SH-SY5Y (cell line): ENCODE measurements at regions not wholly inside any gene's neighbourhood (a gene's known extent, or its start where the extent isn't known, plus 50 kb on each side); places are given as distances from the start of the nearest gene placed in this dataset.

Source experiments
- GATA2 ChIP-seq: IDR thresholded peaks from 2 replicates; pipeline ENCODE4 v1.6.1; 2011; ENCODE audit warnings: mild to moderate bottlenecking, low read depth, low read length
- GATA3 ChIP-seq: IDR thresholded peaks from 2 replicates; pipeline ENCODE4 v1.6.1; 2011; ENCODE audit warnings: low read depth, mild to moderate bottlenecking, low read length, moderate library complexity

GRCh38 chr2:167692191-167692590 is 555.2 kb downstream of the STK39 start:
- TF ChIP-seq GATA3: no peak
- TF ChIP-seq GATA2: no peak
